GM18517 (cell line): ENCODE measurements at regions not wholly inside any gene's neighbourhood (a gene's known extent, or its start where the extent isn't known, plus 50 kb on each side); places are given as distances from the start of the nearest gene placed in this dataset.
"Not testable (repeated sequence)": the region's sequence is repeated elsewhere in the genome, so short reads cannot be mapped to it uniquely, and the experiment has no call there.

Experiments
- ATAC-seq: cut with Tn5 transposase; IDR thresholded peaks from one replicate; pipeline ENCODE4 v1.9.1; 2021; ENCODE audit warnings: mild to moderate bottlenecking, moderate library complexity; ENCODE audit not compliant: unreplicated experiment

DNA sequence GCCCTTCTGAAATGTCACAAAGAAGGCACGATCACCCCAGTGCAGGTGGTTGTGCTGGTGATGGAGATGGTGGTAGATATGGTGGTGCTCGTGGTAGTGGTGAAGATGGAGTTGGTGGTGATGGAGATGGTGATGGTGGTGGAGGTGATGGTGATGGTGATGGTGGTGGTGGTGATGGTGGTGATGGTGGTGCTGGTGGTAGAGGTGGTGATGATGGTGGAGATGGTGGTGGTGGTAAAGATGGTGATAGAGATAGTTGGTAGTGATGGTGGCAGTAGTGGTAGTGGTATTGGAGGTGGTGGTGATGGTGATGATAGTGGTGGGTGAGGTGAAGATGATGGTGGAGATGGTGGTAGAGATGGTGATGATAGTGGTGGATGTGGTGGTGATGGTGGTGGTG is 88.1 kb upstream of the SALL1 start:
- ATAC-seq: no peak

DNA sequence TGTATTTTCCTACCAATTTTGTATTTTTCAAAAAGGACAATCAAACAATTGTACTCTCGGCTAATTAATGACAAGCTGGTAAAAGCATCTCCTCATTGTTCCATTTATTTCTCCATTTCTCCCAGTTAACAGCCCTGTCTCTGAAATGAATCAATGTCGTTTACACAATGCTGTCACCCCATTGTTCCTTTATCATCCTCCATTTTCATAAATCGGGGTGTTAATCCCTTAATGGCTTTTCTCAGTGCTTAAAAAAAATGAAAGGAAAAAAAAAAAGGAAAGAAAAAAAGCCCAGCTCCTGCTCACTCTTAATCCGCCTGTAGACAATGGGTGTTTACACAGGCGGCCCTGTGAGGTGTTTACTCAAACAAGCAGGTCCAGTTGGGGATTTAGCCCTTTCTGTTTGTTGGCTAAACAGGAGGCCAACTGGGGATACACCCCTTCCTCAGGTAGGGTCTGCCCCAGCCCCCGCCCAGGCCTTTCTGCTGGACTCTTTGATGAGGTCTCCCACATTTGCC is 86.8 kb upstream of the SALL1 start:
- ATAC-seq: no peak

DNA sequence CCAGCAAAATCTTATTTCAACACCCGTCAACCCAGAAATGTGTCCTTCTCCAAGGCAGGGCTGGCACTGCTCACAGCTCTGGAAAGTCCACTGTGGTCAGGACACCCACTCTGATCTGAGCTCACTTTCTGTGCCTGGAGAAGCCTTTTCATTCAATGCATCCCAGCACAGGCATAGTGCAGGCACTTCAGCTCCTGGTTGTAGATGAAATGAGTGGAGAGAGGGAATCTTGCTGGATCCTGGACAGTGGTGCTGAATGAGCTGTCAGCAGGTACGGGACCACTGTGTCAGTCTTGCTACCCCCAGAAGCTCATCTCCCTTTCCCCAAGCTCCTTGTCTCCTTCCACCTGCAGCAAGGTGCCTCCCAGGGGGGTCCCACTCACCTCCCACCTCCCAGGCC is 86.1 kb upstream of the SALL1 start:
- ATAC-seq: no peak

DNA sequence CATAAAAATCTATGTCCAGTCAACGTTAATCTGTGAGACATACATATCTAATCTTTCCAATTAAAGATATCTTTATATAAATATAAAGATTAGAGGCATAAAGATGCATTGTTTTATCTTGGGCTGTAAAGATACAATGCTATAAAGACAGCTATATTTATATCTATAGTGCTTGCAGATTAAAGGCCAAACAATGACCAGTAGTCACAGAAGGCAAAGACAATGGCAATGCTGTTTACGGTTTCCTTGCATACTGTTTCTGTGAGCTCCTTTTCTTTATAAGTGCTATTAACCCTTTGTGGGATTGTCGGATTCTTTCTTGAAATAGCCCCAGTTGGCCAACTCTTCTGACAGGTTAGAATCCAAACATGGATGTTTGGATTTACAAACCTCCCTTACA is 85.5 kb upstream of the SALL1 start:
- ATAC-seq: no peak

GRCh38 chr16:51231702-51232101 is 80.6 kb upstream of the SALL1 start:
- ATAC-seq: no peak

DNA sequence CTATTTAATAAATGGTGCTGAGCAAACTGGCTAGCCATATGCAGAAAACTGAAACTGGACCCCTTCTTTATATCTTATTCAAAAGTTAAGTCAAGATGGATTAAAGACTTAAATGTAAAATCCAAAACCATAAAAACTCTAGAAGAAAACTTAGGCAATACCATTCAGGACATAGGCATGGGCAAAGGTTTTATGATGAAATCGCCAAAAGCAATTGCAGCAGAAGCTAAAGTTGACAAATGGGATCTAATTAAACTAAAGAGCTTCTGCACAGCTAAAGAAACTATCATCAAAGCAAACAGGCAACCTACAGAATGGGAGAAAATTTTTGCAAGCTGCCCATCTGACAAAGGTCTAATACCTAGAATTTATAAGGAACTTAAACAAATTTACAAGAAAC is 79.0 kb upstream of the SALL1 start:
- not testable (repeated sequence) for ATAC-seq

- ATAC-seq: no peak
These were observed 77.1 kb upstream of the SALL1 start for GRCh38 chr16:51228097-51228659.

DNA sequence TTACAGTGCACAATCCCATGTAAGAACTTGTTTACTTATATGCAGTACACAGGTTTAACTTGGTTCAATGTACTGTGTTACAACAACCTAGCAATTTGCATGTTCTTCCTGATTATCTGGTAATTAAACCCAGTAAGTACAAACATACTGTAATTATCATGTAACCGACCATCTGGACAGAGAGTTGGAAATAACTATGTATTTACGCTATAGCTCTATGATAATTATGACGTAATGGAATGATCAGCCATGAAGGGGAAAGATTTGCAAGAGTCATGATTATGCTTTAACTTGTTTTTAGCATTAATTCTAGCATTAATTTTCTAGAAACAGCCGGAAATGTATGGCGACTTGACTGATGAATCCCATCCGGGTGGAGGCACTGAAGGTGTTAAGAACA is 74.8 kb upstream of the SALL1 start:
- ATAC-seq: no peak

DNA sequence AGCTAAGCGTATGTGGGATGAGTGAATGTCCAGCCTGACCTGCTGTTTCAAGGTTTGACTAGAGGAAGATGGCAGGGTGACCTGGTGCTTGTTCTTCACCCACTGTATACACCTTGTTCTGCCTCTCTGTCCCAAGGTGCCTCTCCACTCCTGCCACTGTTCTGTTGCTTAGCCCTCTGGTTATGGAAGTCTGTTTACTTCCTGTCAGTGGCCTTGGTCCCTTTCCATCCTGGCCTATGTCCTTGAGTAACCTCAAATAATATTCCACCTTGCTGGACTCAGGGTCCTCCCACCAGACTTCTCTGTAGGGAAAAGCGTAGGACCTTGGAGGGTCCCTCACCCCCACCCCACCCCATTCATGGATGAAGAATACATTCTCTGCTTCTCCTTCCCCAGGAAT is 73.2 kb upstream of the SALL1 start:
- no peak for ATAC-seq

GRCh38 chr16:51222016-51222415 is 70.9 kb upstream of the SALL1 start:
- no peak for ATAC-seq

GRCh38 chr16:51211148-51211547 is 60.1 kb upstream of the SALL1 start:
- ATAC-seq: no peak

GRCh38 chr16:51210087-51210486 is 59.0 kb upstream of the SALL1 start:
- no peak for ATAC-seq

- ATAC-seq: no peak
These were observed 50.5 kb upstream of the SALL1 start for GRCh38 chr16:51201604-51202003.
